DMS 273 (cell line): ENCODE measurements at regions not wholly inside any gene's neighbourhood (a gene's known extent, or its start where the extent isn't known, plus 50 kb on each side); places are given as distances from the start of the nearest gene placed in this dataset.

ENCODE experiments used
- DNase-seq: peaks from one replicate; lab custom pipeline; 2025; ENCODE audit not compliant: unreplicated experiment; lab: John Stamatoyannopoulos, UW

DNA sequence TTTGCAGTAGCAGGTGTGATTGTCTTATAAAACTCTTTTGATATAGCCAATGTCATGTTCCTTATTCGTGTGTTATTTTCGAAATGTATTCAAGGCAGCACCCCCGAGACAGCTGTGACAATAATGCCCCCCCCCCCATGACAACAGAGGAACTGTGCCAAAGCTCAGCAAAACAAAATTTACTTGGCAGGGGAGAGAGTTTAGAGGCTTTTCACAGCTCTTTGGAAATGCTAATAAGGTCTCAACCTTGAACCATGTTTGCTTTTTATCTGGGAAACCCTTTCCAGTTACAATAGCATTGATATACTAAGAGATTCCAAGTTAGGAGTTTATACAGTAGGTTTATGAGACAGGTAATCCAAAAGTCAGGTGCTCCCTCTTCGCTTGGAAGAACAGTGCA, 56.4 kb upstream of the USP44 start:
- DNase-seq, result peak; percentile 35

DNA sequence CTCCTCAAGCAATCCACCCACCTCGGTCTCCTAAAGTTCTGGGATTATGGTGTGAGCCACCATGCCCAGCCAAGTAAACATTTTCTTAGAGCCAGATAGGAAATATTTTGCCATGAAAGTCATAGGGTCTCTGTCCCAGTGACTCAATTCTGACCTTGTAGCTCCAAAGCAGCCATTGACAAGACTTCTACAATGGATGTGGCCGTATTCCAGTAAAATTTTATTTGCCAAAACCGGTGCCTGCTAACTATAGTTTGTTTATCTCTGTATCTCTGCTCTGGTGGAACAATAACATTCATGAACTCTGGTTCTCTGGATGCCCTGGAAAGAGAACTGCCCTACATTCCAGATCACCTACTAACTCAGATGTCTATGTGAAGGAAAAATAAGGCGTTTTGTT, 54.6 kb upstream of the USP44 start:
- DNase-seq, result no peak

DNA sequence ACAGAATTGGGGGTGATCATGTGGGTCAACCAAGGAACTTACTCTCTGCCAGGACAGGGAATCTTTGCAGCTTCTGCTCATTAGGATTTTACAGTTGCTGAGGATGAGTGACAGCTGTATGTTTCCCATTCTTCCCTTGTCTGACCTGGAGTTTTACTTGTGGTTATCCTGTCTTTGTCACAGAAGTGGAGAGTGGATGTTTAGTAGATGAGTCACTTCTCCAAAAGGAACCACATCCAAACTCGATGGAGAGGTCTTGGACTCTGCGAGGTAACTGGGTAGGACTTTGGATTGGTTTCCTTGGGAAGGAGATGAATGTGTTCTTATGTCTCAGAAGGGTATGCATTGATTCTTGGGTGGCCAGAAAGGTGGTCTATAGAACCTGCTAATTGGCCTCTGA, 53.8 kb upstream of the USP44 start:
- no peak for DNase-seq

DNA sequence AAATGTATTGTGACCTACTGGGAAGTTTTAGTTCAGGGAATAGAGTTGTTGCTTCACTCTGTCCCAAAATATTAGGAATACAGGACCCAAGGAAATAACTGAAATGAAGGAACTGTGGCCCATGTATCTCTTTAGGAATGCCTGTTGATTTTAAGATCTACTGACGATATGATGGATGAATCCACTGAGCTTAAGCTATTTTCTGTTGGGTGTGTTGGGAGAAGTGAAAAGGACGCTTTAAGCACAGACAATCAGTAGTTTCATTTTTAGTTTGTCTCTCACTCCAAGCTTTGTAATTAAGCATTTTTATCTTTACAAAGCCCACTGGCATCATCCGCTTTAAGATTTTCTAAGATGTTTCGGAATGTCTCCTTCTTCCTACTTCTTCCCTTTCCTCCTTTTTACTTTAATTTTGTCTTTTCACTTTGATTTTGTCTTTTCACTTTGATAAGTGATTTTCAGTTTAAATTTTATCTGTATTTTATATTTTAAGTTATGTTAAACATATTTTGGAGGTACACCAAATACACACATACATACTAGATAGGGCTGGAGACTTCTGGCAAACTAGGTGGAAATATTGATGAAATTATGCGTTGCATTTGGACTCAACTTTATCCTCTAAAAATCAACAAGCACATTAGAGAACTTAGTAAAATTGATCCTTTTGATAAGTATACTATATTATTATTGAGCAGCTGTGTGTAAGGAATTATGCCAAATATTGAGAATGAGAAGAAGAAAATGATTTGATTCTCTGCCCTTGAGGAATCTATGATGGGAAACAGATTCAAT, 52.3 kb upstream of the USP44 start:
- no peak for DNase-seq

DNA sequence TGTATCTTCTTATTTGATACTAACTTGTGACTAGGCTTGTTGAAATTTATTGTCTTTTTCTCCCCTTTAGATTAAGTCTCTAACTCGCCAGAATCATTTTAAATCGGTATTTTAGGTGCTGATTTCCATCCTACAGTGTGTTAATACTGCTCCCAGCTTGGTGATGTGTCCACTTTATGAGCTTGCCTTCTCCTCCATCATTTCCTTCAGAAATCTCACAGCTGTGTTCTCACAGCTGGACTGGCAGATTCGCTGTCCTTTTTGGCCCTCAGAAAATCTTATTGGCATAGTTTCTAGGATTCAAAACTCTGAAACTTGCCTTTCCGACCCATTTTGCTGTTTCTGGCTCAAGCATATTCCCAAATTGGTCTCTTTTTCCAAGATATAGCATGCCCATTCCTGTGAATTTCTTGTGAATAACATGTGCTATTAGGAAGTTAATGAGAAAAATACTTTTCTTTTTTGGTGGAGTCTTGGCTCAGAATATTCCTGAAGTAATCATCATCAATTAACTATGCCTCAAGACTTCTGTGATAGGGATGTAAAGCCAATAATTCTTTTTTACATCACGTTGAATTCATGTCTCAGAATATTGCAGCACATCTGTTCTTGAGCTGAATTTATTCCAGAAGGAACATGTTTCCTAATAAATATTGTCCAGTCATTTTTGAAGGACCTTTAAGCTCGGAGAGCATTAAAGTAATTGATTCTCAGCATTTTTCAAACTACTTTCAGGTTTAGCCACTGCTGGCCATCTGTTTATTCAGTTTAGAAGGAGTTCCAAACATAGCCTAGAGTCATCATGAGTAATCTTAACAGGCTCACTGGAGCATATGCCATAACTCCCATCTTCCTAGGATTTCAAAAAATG, 50.0 kb upstream of the USP44 start:
- DNase-seq, result peak; percentile 2
